ENCODE measurements at regions not wholly inside any gene's neighbourhood (a gene's known extent, or its start where the extent isn't known, plus 50 kb on each side); places are given as distances from the start of the nearest gene placed in this dataset.

GRCh38 chr3:178370387-178370786, 165.8 kb upstream of the KCNMB2 start:
- TF ChIP-seq CTCF (IDR thresholded peaks at IDR 0.05) (no peak), EP300 (IDR thresholded peaks at IDR 0.05) (no peak)
